H1 (cell line): ENCODE measurements at regions not wholly inside any gene's neighbourhood (a gene's known extent, or its start where the extent isn't known, plus 50 kb on each side); places are given as distances from the start of the nearest gene placed in this dataset.

Source experiments
- CTCF ChIA-PET: fragments of 300-600 bp; sonication (Branson Sonifier 250); formaldehyde crosslinking; loops from one replicate; lab custom pipeline; 2021; ENCODE audit not compliant: partially characterized antibody; lab: Charles Lee
- POLR2A ChIA-PET: fragments of 300-600 bp; sonication (Branson Sonifier 250); formaldehyde crosslinking; loops from one replicate; lab custom pipeline; 2021; ENCODE audit warnings: inconsistent platforms; ENCODE audit not compliant: partially characterized antibody; lab: Charles Lee
- DNase-seq, 2 experiments: peaks; one replicate each; pipeline versions ENCODE4 v3.0.0 to v3.0.0-alpha.2; 2010 to 2022; ENCODE audit warnings: low spot score in 2 of 2, low read depth in 1 of 2, mixed read lengths in 1 of 2
- FAIRE-seq: peaks from 2 replicates; lab custom pipeline; 2011; peaks lifted over from hg19 to GRCh38; lab: Jason Lieb, UNC
- H2AFZ ChIP-seq: 2 replicates; pipeline ENCODE4 v1.8.1; 2012; ENCODE audit warnings: low read length, inconsistent platforms
- H2AK5ac ChIP-seq: 2 replicates; pipeline ENCODE4 v1.6.1; 2013; ENCODE audit warnings: low read depth, low read length
- H2BK120ac ChIP-seq: replicated peaks from 2 replicates; pipeline ENCODE3; 2013; ENCODE audit warnings: low read depth, low read length, inconsistent platforms
- H2BK12ac ChIP-seq: 2 replicates; pipeline ENCODE4 v1.6.1; 2013; ENCODE audit warnings: low read depth, low read length
- H2BK15ac ChIP-seq: 2 replicates; pipeline ENCODE4 v1.6.1; 2013; ENCODE audit warnings: low read length
- H2BK20ac ChIP-seq: 2 replicates; pipeline ENCODE4 v1.6.1; 2013; ENCODE audit warnings: low read length
- H2BK5ac ChIP-seq: 2 replicates; pipeline ENCODE4 v1.6.1; 2013; ENCODE audit warnings: low read depth, low read length
- H3K14ac ChIP-seq: 2 replicates; pipeline ENCODE4 v1.6.1; 2013; ENCODE audit warnings: inconsistent platforms; ENCODE audit not compliant: insufficient read length
- H3K18ac ChIP-seq: 2 replicates; pipeline ENCODE4 v1.6.1; 2013; ENCODE audit warnings: low read length; ENCODE audit errors: extremely low read depth
- H3K23ac ChIP-seq: 2 replicates; pipeline ENCODE4 v1.6.1; 2013; ENCODE audit warnings: inconsistent platforms; ENCODE audit not compliant: insufficient read length
- H3K23me2 ChIP-seq: 2 replicates; pipeline ENCODE4 v1.6.1; 2013; ENCODE audit warnings: low read depth, low read length
- H3K27ac ChIP-seq: 2 replicates; pipeline ENCODE4 v1.6.1; 2011; ENCODE audit warnings: low read depth, low read length, inconsistent platforms
- H3K27me3 ChIP-seq, 4 experiments: replicated peaks in 1 of 4; 1 replicate in 1 of 4; 2 replicates in 3 of 4; pipeline versions ENCODE4 v1.6.1 to v1.8.1; 2011 to 2013; ENCODE audit warnings: low read length in 3 of 4, mild to moderate bottlenecking in 3 of 4, inconsistent platforms in 2 of 4, mixed read lengths in 2 of 4, moderate library complexity in 1 of 4; ENCODE audit not compliant: control insufficient read depth in 3 of 4, insufficient read depth in 3 of 4; ENCODE audit errors: extremely low read depth in 1 of 4
- H3K36me3 ChIP-seq, 4 experiments: 2 replicates each; pipeline versions ENCODE4 v1.6.1 to v1.8.1; 2011 to 2013; ENCODE audit warnings: mild to moderate bottlenecking in 4 of 4, low read length in 3 of 4, moderate library complexity in 2 of 4, control low read depth in 1 of 4, inconsistent platforms in 1 of 4; ENCODE audit not compliant: insufficient read depth in 4 of 4, control insufficient read depth in 2 of 4
- H3K4ac ChIP-seq: replicated peaks from 2 replicates; pipeline ENCODE3; 2013; ENCODE audit warnings: low read length, low read depth, mixed read lengths, inconsistent platforms; ENCODE audit not compliant: insufficient read length
- H3K4me1 ChIP-seq, 4 experiments: replicated peaks in 1 of 4; 1 replicate in 1 of 4; 2 replicates in 3 of 4; pipeline versions ENCODE4 v1.6.1 to v1.8.1; 2011 to 2013; ENCODE audit warnings: low read length in 3 of 4, inconsistent platforms in 2 of 4, mixed read lengths in 1 of 4; ENCODE audit not compliant: insufficient read depth in 4 of 4, control insufficient read depth in 3 of 4
- H3K4me2 ChIP-seq, 2 experiments: 2 replicates each; pipeline versions ENCODE4 v1.6.1 to v1.8.1; 2011 to 2013; ENCODE audit warnings: low read depth in 2 of 2, low read length in 2 of 2, control low read depth in 1 of 2, inconsistent platforms in 1 of 2, mild to moderate bottlenecking in 1 of 2; ENCODE audit not compliant: insufficient read depth in 1 of 2
- H3K4me3 ChIP-seq, 4 experiments: fragments of 200-600, 300-600 bp in 1 of 4; sonication (generic), shearing (Covaris generic), sonication (Bioruptor Twin) in 1 of 4; 2 replicates each; pipeline versions ENCODE4 v1.5.1 to v1.8.1; 2011 to 2016; ENCODE audit warnings: low read length in 4 of 4, low read depth in 3 of 4, control low read depth in 2 of 4, inconsistent platforms in 2 of 4, mild to moderate bottlenecking in 2 of 4, mixed read lengths in 1 of 4, moderate library complexity in 1 of 4; ENCODE audit not compliant: insufficient read depth in 2 of 4; ENCODE audit errors: extremely low read depth in 1 of 4
- H3K56ac ChIP-seq: replicated peaks from 2 replicates; pipeline ENCODE3; 2013; ENCODE audit warnings: low read depth, mild to moderate bottlenecking, mixed read lengths, low read length, inconsistent platforms; ENCODE audit not compliant: insufficient read length
- H3K79me1 ChIP-seq: 2 replicates; pipeline ENCODE4 v1.6.1; 2013; ENCODE audit warnings: low read depth, low read length, control low read depth
- H3K79me2 ChIP-seq, 2 experiments: 2 replicates each; pipeline versions ENCODE4 v1.6.1 to v1.8.1; 2012 to 2013; ENCODE audit warnings: low read length in 2 of 2, mild to moderate bottlenecking in 2 of 2, inconsistent platforms in 1 of 2; ENCODE audit not compliant: insufficient read depth in 2 of 2, control insufficient read depth in 1 of 2
- H3K9ac ChIP-seq, 4 experiments: replicated peaks in 1 of 4; 1 replicate in 1 of 4; 2 replicates in 3 of 4; pipeline versions ENCODE4 v1.6.1 to v1.8.1; 2011 to 2013; ENCODE audit warnings: low read depth in 3 of 4, low read length in 3 of 4, control low read depth in 2 of 4, mild to moderate bottlenecking in 2 of 4, moderate library complexity in 2 of 4, inconsistent platforms in 1 of 4; ENCODE audit errors: extremely low read depth in 1 of 4
- H3K9me3 ChIP-seq, 2 experiments: 2 replicates each; pipeline versions ENCODE4 v1.6.1 to v1.8.1; 2012 to 2013; ENCODE audit warnings: mild to moderate bottlenecking in 2 of 2, moderate library complexity in 2 of 2, control low read depth in 1 of 2, inconsistent platforms in 1 of 2, low read depth in 1 of 2, low read length in 1 of 2, mixed read lengths in 1 of 2; ENCODE audit not compliant: insufficient read depth in 2 of 2
- H4K20me1 ChIP-seq, 2 experiments: replicated peaks in 1 of 2; 2 replicates each; pipeline versions ENCODE3 to v1.8.1; 2011 to 2013; ENCODE audit warnings: inconsistent platforms in 2 of 2, low read length in 2 of 2, mild to moderate bottlenecking in 1 of 2; ENCODE audit not compliant: insufficient read depth in 2 of 2, control insufficient read depth in 1 of 2
- H4K5ac ChIP-seq: 2 replicates; pipeline ENCODE4 v1.6.1; 2013; ENCODE audit warnings: low read length, low read depth, mixed read lengths, inconsistent platforms; ENCODE audit not compliant: insufficient read length
- H4K8ac ChIP-seq: 2 replicates; pipeline ENCODE4 v1.8.0; 2013; ENCODE audit warnings: mild to moderate bottlenecking, moderate library complexity, low read length, inconsistent platforms; ENCODE audit not compliant: insufficient read depth; ENCODE audit errors: extremely low read depth
- H4K91ac ChIP-seq: replicated peaks from 2 replicates; pipeline ENCODE3; 2013; ENCODE audit warnings: low read length, mixed read lengths, inconsistent platforms; ENCODE audit not compliant: insufficient read length
- ASH2L ChIP-seq: fragments of 200-600, 300-600 bp; sonication (generic); IDR thresholded peaks from one replicate; pipeline ENCODE4 v1.7.1; 2017; ENCODE audit warnings: low read length
- E2F6 ChIP-seq: IDR thresholded peaks from 2 replicates; pipeline ENCODE4 v1.6.1; 2012; ENCODE audit warnings: inconsistent platforms
- FOSL1 ChIP-seq: IDR thresholded peaks from 2 replicates; pipeline ENCODE4 v1.6.1; 2011; ENCODE audit warnings: mild to moderate bottlenecking, low read depth, low read length, moderate library complexity; ENCODE audit not compliant: insufficient read depth
- HDAC6 ChIP-seq: IDR thresholded peaks from one replicate; pipeline ENCODE4 v1.7.1; 2012; ENCODE audit warnings: low read depth, mild to moderate bottlenecking, inconsistent platforms, low read length, moderate library complexity
- RXRA ChIP-seq: IDR thresholded peaks from 2 replicates; pipeline ENCODE4 v1.6.1; 2011; ENCODE audit warnings: low read depth, mild to moderate bottlenecking, low read length, moderate library complexity; ENCODE audit not compliant: insufficient read depth
- SP2 ChIP-seq: IDR thresholded peaks from 2 replicates; pipeline ENCODE4 v1.6.1; 2012; ENCODE audit warnings: mild to moderate bottlenecking, low read length, inconsistent platforms
- SP4 ChIP-seq: IDR thresholded peaks from 2 replicates; pipeline ENCODE4 v1.6.1; 2012; ENCODE audit warnings: low read length, inconsistent platforms
- YY1 ChIP-seq: IDR thresholded peaks from 2 replicates; pipeline ENCODE4 v1.6.1; 2011; ENCODE audit warnings: low read depth, mild to moderate bottlenecking, low read length
- WGBS, 2 experiments: shearing (Covaris generic) in 1 of 2; methylation state at CpG; one replicate each; pipeline versions ENCODE4 v1.1.6 to v1.1.7; 2013 to 2015; ENCODE audit warnings: low lambda C conversion rate in 2 of 2, mixed read lengths in 2 of 2, inconsistent platforms in 1 of 2, low coverage in 1 of 2, missing lambda C conversion rate in 1 of 2; ENCODE audit not compliant: insufficient replicate concordance in 2 of 2, insufficient coverage in 1 of 2, insufficient read length in 1 of 2; ENCODE audit errors: extremely low coverage in 1 of 2, missing lambda C conversion rate in 1 of 2; 5-methylcytosine and 5-hydroxymethylcytosine counted together

- Histone ChIP-seq H3K27me3 (0 out of 7 replicates have a peak, but pooled peaks cover 0 to 5% (median 0%) of the 10 kb centered on the region in 4 experiments), H3K79me2 (no peaks in the 10 kb centered on the region), H3K4ac (no peak overlapping the region), H3K56ac (no peak overlapping the region), H3K4me1 (no peaks in the 10 kb centered on the region), H2BK15ac (no peak overlapping the region), H4K91ac (no peak overlapping the region), H2BK12ac (no peak overlapping the region), H3K4me3 (no peak overlapping the region), H2BK20ac (no peak overlapping the region), H4K8ac (no peak overlapping the region), H2BK5ac (no peak overlapping the region), H4K20me1 (no peaks in the 10 kb centered on the region), H4K5ac (no peak overlapping the region), H3K36me3 (no peaks in the 10 kb centered on the region), H2BK120ac (no peak overlapping the region), H2AFZ (no peak overlapping the region), H3K23ac (no peak overlapping the region), H3K27ac (no peak overlapping the region), H3K9me3 (no peaks in the 10 kb centered on the region), H3K23me2 (no peaks in the 10 kb centered on the region), H2AK5ac (no peak overlapping the region), H3K4me2 (no peak overlapping the region), H3K9ac (no peak overlapping the region), H3K18ac (no peak overlapping the region), H3K79me1 (no peaks in the 10 kb centered on the region), H3K14ac (no peak overlapping the region)
- ChIA-PET POLR2A (no interaction called here), CTCF (interaction anchor here (0.6 to 1.9 kb wide), 3 partner anchors 58 to 131 kb away, joined by 3 to 9 read pairs (median 3); no protein-coding TSS in a partner anchor)
- 86% methylated on average over 4 of the region's 4 CpGs; no CpG with 5 or more reads in 1 of the 2 experiments for WGBS, 2 experiments
- FAIRE-seq (no peak), DNase-seq (no peak)
- no peak for TF ChIP-seq RXRA
- TF ChIP-seq SP2 = no peak
- no peak for TF ChIP-seq YY1
- no peak for TF ChIP-seq HDAC6
- TF ChIP-seq SP4 = no peak
- TF ChIP-seq E2F6 = no peak
- no peak for TF ChIP-seq ASH2L
- no peak for TF ChIP-seq FOSL1
These were observed 142.6 kb downstream of the EMP1 start for GRCh38 chr12:13339091-13339490.
